Neural cell (in vitro differentiated cells): ENCODE measurements at regions not wholly inside any gene's neighbourhood (a gene's known extent, or its start where the extent isn't known, plus 50 kb on each side); places are given as distances from the start of the nearest gene placed in this dataset.

ENCODE experiments used
- H2AFZ ChIP-seq: fragments of 200-600, 300-800 bp; sonication (generic), shearing (Covaris generic); 2 replicates; pipeline ENCODE4 v1.6.0; 2014; ENCODE audit warnings: low read depth, mild to moderate bottlenecking, antibody characterized with exemption, low read length, moderate library complexity
- H3F3A ChIP-seq: fragments of 200-600 bp; shearing (Covaris generic); 2 replicates; pipeline ENCODE4 v1.6.1; 2016; ENCODE audit warnings: mild to moderate bottlenecking, moderate library complexity, mixed read lengths, antibody characterized with exemption, low read length; ENCODE audit not compliant: insufficient read depth, poor library complexity, severe bottlenecking
- H3K27ac ChIP-seq: fragments of 200-600, 300-800 bp; sonication (generic), shearing (Covaris generic); 2 replicates; pipeline ENCODE4 v1.5.1; 2014; ENCODE audit warnings: mild to moderate bottlenecking, low read length, moderate library complexity
- H3K27me3 ChIP-seq: fragments of 300-800, 200-600 bp; sonication (generic), shearing (Covaris generic); 2 replicates; pipeline ENCODE4 v1.6.0; 2014; ENCODE audit warnings: mild to moderate bottlenecking, low read depth, low read length, moderate library complexity; ENCODE audit not compliant: insufficient read depth
- H3K36me3 ChIP-seq: fragments of 300-800, 200-600 bp; sonication (generic), shearing (Covaris generic); 2 replicates; pipeline ENCODE4 v1.5.1; 2014; ENCODE audit warnings: mild to moderate bottlenecking, antibody characterized with exemption, low read length, moderate library complexity; ENCODE audit not compliant: insufficient read depth
- H3K4me2 ChIP-seq: fragments of 300-800, 200-600 bp; sonication (generic), shearing (Covaris generic); 2 replicates; pipeline ENCODE4 v1.6.0; 2014; ENCODE audit warnings: mild to moderate bottlenecking, low read length
- H3K4me3 ChIP-seq: fragments of 300-800, 200-600 bp; sonication (generic), shearing (Covaris generic); 2 replicates; pipeline ENCODE4 v1.5.1; 2014; ENCODE audit warnings: mild to moderate bottlenecking, low read length, moderate library complexity
- H3K79me2 ChIP-seq: fragments of 200-600 bp; shearing (Covaris generic); replicated peaks from 2 replicates; pipeline ENCODE4 v1.6.0; 2014; ENCODE audit warnings: mild to moderate bottlenecking, low read length, moderate library complexity; ENCODE audit not compliant: insufficient read depth
- H3K9ac ChIP-seq: fragments of 300-800, 200-600 bp; sonication (generic), shearing (Covaris generic); 2 replicates; pipeline ENCODE4 v1.6.1; 2016; ENCODE audit warnings: mild to moderate bottlenecking, low read length, mixed read lengths
- H3K9me2 ChIP-seq: fragments of 200-600 bp; shearing (Covaris generic); 2 replicates; pipeline ENCODE4 v1.6.1; 2016; ENCODE audit warnings: mild to moderate bottlenecking, low read length, mixed read lengths; ENCODE audit not compliant: insufficient read depth
- H3K9me3 ChIP-seq: fragments of 200-600, 300-800 bp; sonication (generic), shearing (Covaris generic); 2 replicates; pipeline ENCODE4 v1.6.1; 2016; ENCODE audit warnings: mild to moderate bottlenecking, mixed run types, low read length, moderate library complexity, mixed read lengths
- H4K20me1 ChIP-seq: fragments of 200-600 bp; shearing (Covaris generic); 2 replicates; pipeline ENCODE4 v1.6.1; 2016; ENCODE audit warnings: mild to moderate bottlenecking, mixed run types; ENCODE audit not compliant: insufficient read depth
- CTCF ChIP-seq: fragments of 450-650 bp; IDR thresholded peaks from 2 replicates; pipeline ENCODE4 v1.5.1; 2014; ENCODE audit warnings: antibody characterized with exemption, mild to moderate bottlenecking, moderate library complexity; ENCODE audit not compliant: poor library complexity, severe bottlenecking
- EP300 ChIP-seq: fragments of 450-650 bp; conservative IDR thresholded peaks from 2 replicates; pipeline ENCODE4 v1.6.1; 2014; ENCODE audit warnings: antibody characterized with exemption, mild to moderate bottlenecking, moderate library complexity; ENCODE audit not compliant: poor library complexity, severe bottlenecking
- EZH2 ChIP-seq: fragments of 200-600, 300-800 bp; shearing (Covaris generic), sonication (generic); IDR thresholded peaks from 2 replicates; pipeline ENCODE4 v1.6.1; 2014; ENCODE audit warnings: antibody characterized with exemption, low read length, borderline replicate concordance, mild to moderate bottlenecking; ENCODE audit not compliant: insufficient read depth, poor library complexity, severe bottlenecking
- MXI1 ChIP-seq: fragments of 450-650 bp; conservative IDR thresholded peaks from 2 replicates; pipeline ENCODE4 v1.6.1; 2014; ENCODE audit warnings: antibody characterized with exemption, mild to moderate bottlenecking; ENCODE audit not compliant: poor library complexity, severe bottlenecking
- POLR2AphosphoS5 ChIP-seq: IDR thresholded peaks from 2 replicates; pipeline ENCODE4 v1.6.1; 2012
- RAD21 ChIP-seq: fragments of 450-650 bp; conservative IDR thresholded peaks from 2 replicates; pipeline ENCODE4 v1.6.1; 2014; ENCODE audit warnings: antibody characterized with exemption, mild to moderate bottlenecking, moderate library complexity
- REST ChIP-seq: IDR thresholded peaks from 2 replicates; pipeline ENCODE4 v1.6.1; 2012; ENCODE audit warnings: borderline replicate concordance
- SMC3 ChIP-seq: fragments of 450-650 bp; conservative IDR thresholded peaks from 2 replicates; pipeline ENCODE4 v1.6.1; 2014; ENCODE audit warnings: antibody characterized with exemption, mild to moderate bottlenecking, moderate library complexity; ENCODE audit not compliant: poor library complexity

- Histone ChIP-seq H3K79me2 (no peaks in the 10 kb centered on the region), H3K9ac (no peak overlapping the region), H3K9me3 (no peaks in the 10 kb centered on the region), H3K27ac (no peak overlapping the region), H3F3A (no peaks in the 10 kb centered on the region), H3K4me2 (no peak overlapping the region), H2AFZ (no peak overlapping the region), H3K9me2 (no peaks in the 10 kb centered on the region), H3K27me3 (no peaks in the 10 kb centered on the region), H3K36me3 (no peaks in the 10 kb centered on the region), H4K20me1 (no peaks in the 10 kb centered on the region), H3K4me3 (no peak overlapping the region)
- TF ChIP-seq SMC3 (no peak), REST (no peak), CTCF (no peak), EZH2 (no peak), RAD21 (no peak)
Observed at GRCh38 chr11:131145791-131146190, 224.6 kb upstream of the NTM start.

GRCh38 chr11:131146827-131147490, 223.5 kb upstream of the NTM start:
- no peaks in the 10 kb centered on the region for H3K9me2 ChIP-seq
- no peaks in the 10 kb centered on the region for H3F3A ChIP-seq
- no peak overlapping the region for H3K4me2 ChIP-seq
- no peaks in the 10 kb centered on the region for H3K79me2 ChIP-seq
- no peak overlapping the region for H3K27ac ChIP-seq
- H3K9ac ChIP-seq: no peak overlapping the region
- H2AFZ ChIP-seq: no peak overlapping the region
- TF ChIP-seq POLR2AphosphoS5 (no peak), REST (no peak), CTCF (no peak), MXI1 (no peak), EP300 (no peak), SMC3 (no peak)
- no peaks in the 10 kb centered on the region for H4K20me1 ChIP-seq
- H3K27me3 ChIP-seq: no peaks in the 10 kb centered on the region
- H3K9me3 ChIP-seq: no peaks in the 10 kb centered on the region
- no peaks in the 10 kb centered on the region for H3K36me3 ChIP-seq
- no peak overlapping the region for H3K4me3 ChIP-seq
